Bronchial epithelial cell (primary cell): ENCODE measurements at regions not wholly inside any gene's neighbourhood (a gene's known extent, or its start where the extent isn't known, plus 50 kb on each side); places are given as distances from the start of the nearest gene placed in this dataset.

Experiments
- DNase-seq: peaks from one replicate; pipeline ENCODE4 v3.0.0-alpha.2; 2010; ENCODE audit warnings: low read depth
- FAIRE-seq: peaks from 2 replicates; lab custom pipeline; 2011; peaks lifted over from hg19 to GRCh38; lab: Jason Lieb, UNC
- H3K27me3 ChIP-seq: 2 replicates; pipeline ENCODE4 v1.5.1; 2011; ENCODE audit warnings: low read length; ENCODE audit not compliant: control insufficient read depth, insufficient read depth
- H3K36me3 ChIP-seq: 2 replicates; pipeline ENCODE4 v1.5.1; 2011; ENCODE audit warnings: low read length; ENCODE audit not compliant: control insufficient read depth, insufficient read depth
- H3K4me3 ChIP-seq: 2 replicates; pipeline ENCODE4 v1.5.1; 2011; ENCODE audit warnings: mild to moderate bottlenecking, low read depth, low read length, control low read depth
- CTCF ChIP-seq: IDR thresholded peaks from 2 replicates; pipeline ENCODE4 v1.5.1; 2011; ENCODE audit warnings: mild to moderate bottlenecking, moderate library complexity, low read length, control low read depth, inconsistent platforms; ENCODE audit not compliant: insufficient read depth, severe bottlenecking

- DNase-seq (no peak), FAIRE-seq (no peak)
- Histone ChIP-seq H3K27me3 (no peaks in the 10 kb centered on the region), H3K4me3 (no peak overlapping the region), H3K36me3 (no peaks in the 10 kb centered on the region)
- TF ChIP-seq CTCF, result no peak
These were observed 794.5 kb upstream of the TBX3 start for GRCh38 chr12:115478505-115478904.

- no peak for TF ChIP-seq CTCF
- DNase-seq (no peak), FAIRE-seq (no peak)
- Histone ChIP-seq H3K4me3 (no peak overlapping the region), H3K36me3 (no peaks in the 10 kb centered on the region), H3K27me3 (no peaks in the 10 kb centered on the region)
These were observed 790.8 kb upstream of the TBX3 start for GRCh38 chr12:115474539-115475353.

- no peaks in the 10 kb centered on the region for H3K27me3 ChIP-seq
- no peak for FAIRE-seq
- H3K36me3 ChIP-seq, result no peaks in the 10 kb centered on the region
- TF ChIP-seq CTCF, result no peak
- no peak for DNase-seq
- no peak overlapping the region for H3K4me3 ChIP-seq
These were observed 789.4 kb upstream of the TBX3 start for GRCh38 chr12:115473257-115473956.

- TF ChIP-seq CTCF, result no peak
- Histone ChIP-seq H3K27me3 (no peaks in the 10 kb centered on the region), H3K36me3 (no peaks in the 10 kb centered on the region), H3K4me3 (no peak overlapping the region)
- FAIRE-seq (no peak), DNase-seq (no peak)
These were observed 788.9 kb upstream of the TBX3 start for GRCh38 chr12:115472852-115473251.

- TF ChIP-seq CTCF, result no peak
- Histone ChIP-seq H3K27me3 (no peaks in the 10 kb centered on the region), H3K36me3 (no peaks in the 10 kb centered on the region), H3K4me3 (no peak overlapping the region)
- DNase-seq (no peak), FAIRE-seq (no peak)
These were observed 787.0 kb upstream of the TBX3 start for GRCh38 chr12:115470977-115471376.

GRCh38 chr12:115470526-115470925 is 786.6 kb upstream of the TBX3 start:
- FAIRE-seq (no peak), DNase-seq (no peak)
- H3K36me3 ChIP-seq, result no peaks in the 10 kb centered on the region
- H3K27me3 ChIP-seq, result no peaks in the 10 kb centered on the region
- H3K4me3 ChIP-seq, result no peak overlapping the region
- TF ChIP-seq CTCF, result no peak
